HuH-7 (cell line): ENCODE measurements at regions not wholly inside any gene's neighbourhood (a gene's known extent, or its start where the extent isn't known, plus 50 kb on each side); places are given as distances from the start of the nearest gene placed in this dataset.
"Not testable (repeated sequence)": the region's sequence is repeated elsewhere in the genome, so short reads cannot be mapped to it uniquely, and the experiment has no call there.

Experiments used
- DNase-seq: peaks from one replicate; pipeline ENCODE4 v3.0.0; 2011; ENCODE audit warnings: low spot score

- DNase-seq: no peak
Observed at GRCh38 chr18:65671621-65672415, 79.0 kb upstream of the CDH7 start.

- DNase-seq: not testable (repeated sequence)
Observed at GRCh38 chr18:65670145-65670544, 80.7 kb upstream of the CDH7 start.

- DNase-seq: no peak
Observed at GRCh38 chr18:65661391-65661790, 89.4 kb upstream of the CDH7 start.

DNA sequence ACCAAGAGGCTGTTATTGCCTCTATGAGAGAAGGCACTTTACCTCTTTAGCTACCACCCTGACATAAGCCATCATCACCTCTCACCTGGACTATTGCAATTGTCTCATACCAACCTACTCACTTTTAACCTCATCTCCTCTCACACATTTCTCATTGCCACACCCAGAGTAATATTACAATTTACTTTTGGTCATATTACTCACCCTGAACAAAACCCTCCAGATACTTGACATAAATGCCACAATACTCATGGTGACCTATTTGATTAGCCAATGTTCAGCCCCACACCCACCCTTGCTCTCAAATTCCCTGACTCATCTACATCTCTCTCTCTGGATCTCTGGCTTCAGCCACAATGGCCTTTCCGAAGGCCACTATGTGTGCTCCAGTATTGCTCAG lies 90.9 kb upstream of the CDH7 start:
- DNase-seq: no peak

- DNase-seq: no peak
Observed at GRCh38 chr18:65659312-65659711, 91.5 kb upstream of the CDH7 start.

DNA sequence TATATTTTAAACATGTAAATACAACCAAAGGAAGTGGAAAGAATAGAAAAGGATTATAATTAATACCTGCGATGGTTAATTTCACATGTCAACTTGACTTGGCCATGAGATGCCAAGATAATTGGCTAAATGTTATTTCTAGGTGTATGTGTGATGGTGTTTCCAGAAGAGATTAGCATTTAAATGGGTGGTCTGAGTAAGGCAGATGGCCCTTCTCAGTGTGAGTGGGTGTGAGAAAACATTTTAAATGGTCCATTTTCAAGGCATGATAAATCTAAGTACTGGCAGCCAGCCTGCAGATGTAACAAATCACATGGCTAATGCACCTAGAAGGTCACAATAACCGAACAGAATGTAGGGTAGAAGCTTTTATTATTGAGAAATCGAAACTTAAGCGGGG lies 99.6 kb upstream of the CDH7 start:
- DNase-seq: no peak

DNA sequence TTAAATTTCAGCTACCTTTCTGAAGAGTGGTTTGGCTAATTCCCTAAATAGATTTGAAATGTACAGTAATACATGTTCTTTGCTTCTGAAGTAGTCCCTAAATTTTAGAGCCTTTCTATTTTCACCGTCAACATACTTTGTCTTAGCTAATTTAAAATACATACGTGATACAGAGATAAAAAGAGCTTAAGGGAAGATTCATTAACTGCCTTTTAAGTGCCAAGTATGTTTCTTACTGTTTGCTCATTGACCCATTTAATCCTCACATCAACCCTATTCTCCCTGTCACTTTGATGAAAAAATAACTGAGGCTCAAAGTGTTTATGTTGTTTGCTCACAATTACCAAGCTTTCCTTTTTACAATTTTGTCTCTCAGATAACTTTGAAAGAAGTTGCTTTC lies 118.6 kb upstream of the CDH7 start:
- no peak for DNase-seq

GRCh38 chr18:65631766-65632165 lies 119.0 kb upstream of the CDH7 start:
- no peak for DNase-seq

GRCh38 chr18:65628390-65628789 lies 122.4 kb upstream of the CDH7 start:
- no peak for DNase-seq

GRCh38 chr18:65623676-65624075 lies 127.1 kb upstream of the CDH7 start:
- DNase-seq: no peak

GRCh38 chr18:65622436-65622835 lies 128.4 kb upstream of the CDH7 start:
- no peak for DNase-seq

DNA sequence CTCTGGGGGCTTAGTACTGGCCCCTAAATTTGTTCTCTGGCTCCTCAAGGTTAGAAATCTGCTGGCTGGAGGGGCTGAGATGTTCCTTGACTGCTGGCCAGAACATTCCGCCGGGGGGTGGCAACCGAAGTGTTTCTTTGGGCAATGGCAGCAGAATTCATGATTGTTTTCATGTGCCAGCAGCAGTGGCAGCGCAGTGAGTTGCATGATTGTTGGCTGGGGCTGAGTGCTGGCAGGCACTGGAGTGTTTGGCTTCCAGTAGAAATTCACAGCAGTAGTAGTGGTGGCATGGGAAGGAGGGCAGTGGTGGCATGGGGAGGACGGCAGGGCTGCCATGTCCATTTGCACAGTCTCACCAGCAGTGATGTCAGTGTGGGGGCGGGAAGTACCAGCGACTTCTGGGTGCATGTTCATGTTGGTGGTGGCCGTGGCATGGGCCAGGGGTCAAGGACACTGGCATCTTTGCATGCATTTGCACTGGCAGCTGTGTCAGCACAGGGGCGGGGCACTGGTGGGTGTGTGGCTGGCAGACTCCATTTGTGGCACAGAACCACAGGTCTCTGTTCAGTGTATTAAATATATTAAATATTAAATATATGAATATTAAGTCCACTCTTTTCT lies 130.6 kb upstream of the CDH7 start:
- DNase-seq: no peak

DNA sequence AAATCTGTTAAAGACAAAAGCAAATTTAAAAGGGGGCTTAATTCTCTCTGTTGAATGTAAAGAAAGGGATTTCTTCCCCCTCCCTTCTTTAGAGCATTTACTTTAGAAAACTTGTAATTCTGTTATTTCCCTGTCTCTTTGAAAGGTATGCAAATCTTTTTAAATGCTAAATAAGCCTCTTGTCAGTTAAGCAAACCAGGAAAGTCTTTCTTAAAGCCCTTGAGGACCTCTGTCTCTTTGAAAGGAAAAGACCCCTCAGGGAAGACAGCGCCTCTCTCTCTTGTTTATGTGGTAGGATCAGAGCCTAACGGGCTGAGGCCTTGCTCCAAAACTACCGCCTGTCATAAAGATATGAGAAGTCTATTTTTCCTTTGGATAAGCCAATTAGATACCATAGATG lies 139.9 kb upstream of the CDH7 start:
- no peak for DNase-seq

GRCh38 chr18:65608471-65608870 lies 142.3 kb upstream of the CDH7 start:
- DNase-seq: no peak

GRCh38 chr18:65607161-65607560 lies 143.7 kb upstream of the CDH7 start:
- DNase-seq: no peak

DNA sequence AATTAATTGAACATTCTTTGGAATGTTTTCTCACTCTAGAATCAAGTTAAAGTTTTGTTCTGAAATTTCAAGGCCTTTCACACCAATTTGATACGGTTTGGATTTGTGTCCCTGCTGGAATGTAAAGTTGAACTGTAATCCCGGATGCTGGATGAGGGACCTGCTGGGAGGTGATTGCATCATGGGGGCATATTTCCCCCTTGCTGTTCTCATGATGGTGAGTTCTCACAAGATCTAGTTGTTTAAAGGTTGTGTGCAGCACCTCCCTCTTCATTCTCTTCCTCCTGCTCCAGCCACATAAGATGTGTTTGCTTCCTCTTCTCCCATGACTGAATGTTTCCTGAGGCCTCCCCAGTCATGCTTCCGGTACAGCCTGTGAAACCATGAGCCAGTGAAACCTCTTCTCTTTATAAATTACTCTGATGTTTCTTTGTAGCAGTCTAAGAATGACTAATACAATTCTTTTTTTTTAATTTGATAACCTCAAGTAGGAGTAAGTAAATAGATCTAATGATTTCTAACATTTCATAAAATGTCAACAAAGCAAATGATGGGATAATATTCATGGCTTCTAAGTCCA lies 144.2 kb upstream of the CDH7 start:
- DNase-seq: no peak

- DNase-seq: not testable (repeated sequence)
Observed at GRCh38 chr18:65605352-65605751, 145.5 kb upstream of the CDH7 start.

- DNase-seq: no peak
Observed at GRCh38 chr18:65601775-65602174, 149.0 kb upstream of the CDH7 start.

DNA sequence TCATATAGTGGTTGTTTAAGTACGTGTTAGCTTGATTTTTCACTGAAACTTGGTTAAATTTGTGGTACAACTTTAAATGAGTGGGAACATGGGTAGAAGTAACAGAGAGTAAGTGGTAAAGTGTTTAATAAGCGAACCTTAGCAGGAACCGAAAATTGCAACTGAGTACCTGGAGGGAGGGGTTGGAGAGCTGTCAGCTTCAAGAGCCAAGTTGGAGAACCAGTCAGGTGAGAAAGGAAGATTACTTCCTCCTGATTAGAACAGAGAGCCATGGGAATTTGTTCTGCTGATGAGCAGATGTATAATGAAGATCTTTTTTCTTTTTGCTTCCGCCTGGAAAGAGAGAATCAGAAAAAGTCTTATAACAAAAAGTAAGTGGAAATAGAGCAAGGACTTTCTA lies 158.4 kb upstream of the CDH7 start:
- no peak for DNase-seq

DNA sequence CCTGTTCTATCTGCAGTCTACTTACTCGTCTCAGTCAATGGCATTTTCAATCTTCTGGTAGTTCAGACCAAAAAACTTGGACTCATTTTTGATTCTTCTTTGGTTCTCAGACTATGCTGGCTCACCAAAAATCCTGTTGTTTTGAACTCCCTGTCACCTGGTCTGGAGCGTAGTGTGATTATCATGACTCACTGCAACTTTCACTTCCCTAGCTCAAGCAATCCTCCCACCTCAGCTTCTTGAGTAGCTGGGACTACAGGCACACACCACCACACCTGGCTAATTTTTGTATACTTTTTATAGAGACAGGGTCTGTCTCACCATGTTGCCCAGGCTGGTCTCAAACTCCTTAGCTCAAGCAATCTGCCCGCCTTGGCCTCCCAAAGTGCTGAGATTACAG lies 163.3 kb upstream of the CDH7 start:
- no peak for DNase-seq

DNA sequence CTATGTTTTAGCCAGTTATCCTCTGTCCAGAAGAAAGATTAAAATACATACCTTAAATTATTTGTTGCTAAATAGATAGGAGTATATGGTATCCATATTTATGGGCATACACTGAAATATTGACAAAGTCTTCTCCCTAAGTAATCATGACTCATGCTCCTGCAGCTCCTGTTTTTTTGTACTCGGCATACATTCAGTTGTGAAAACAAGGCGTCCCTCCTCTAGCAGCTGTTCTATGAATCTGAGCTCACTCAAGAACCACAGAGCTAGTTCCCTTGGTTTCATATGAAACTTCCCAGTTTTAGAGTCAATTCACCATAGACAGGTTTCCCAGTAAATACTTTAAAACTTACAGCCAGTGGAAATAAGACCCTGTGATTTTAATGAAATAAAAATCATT lies 168.7 kb upstream of the CDH7 start:
- not testable (repeated sequence) for DNase-seq

GRCh38 chr18:65568866-65569265 lies 181.9 kb upstream of the CDH7 start:
- DNase-seq: no peak

DNA sequence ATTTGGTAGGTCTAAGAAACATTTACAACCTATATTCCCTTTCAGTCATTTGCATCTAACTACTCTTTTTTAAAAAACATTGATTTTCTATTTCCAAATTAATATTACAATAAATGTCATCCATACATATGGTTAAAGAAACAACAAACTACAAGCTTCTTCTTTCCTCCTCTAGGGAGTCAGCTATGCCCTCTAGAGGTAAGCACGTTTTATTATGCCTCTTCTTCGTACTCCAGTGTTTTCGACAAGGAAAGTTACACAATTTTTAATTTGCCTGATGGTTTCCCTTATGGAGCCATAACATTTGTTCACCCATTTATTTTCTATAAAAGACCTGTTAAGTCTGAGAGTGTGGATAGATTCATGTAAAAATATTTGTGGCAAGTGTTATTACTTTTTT lies 183.4 kb upstream of the CDH7 start:
- peak; percentile 5 for DNase-seq

DNA sequence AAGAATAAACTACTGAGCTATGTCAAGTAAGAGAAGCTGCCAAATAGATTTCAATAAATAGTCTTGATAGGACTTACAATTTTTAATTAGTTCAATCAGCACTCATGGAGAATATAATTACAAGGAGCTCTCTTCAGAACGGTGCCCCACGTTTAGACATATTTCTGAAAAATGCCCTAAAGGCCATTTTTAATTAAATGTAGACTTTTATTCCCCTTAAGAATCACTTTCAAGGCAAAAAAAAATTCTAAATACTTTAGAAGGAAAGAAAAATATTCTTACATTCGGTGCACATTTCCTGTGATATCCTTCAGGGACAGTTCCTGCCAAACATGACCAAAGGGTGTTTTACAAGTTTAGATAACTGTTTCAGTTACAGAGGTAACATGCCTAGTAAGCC lies 202.5 kb upstream of the CDH7 start:
- no peak for DNase-seq
